Muscle of leg (tissue), 3 donors: ENCODE measurements at regions not wholly inside any gene's neighbourhood (a gene's known extent, or its start where the extent isn't known, plus 50 kb on each side); places are given as distances from the start of the nearest gene placed in this dataset.
"Not testable (repeated sequence)": the region's sequence is repeated elsewhere in the genome, so short reads cannot be mapped to it uniquely, and the experiment has no call there.

Experiments
- DNase-seq: peaks from one replicate; pipeline ENCODE4 v3.0.0; 2013
- H3K27ac ChIP-seq: one replicate; pipeline ENCODE4 v1.5.1; 2013; ENCODE audit warnings: mild to moderate bottlenecking, low read length, control low read depth
- H3K27me3 ChIP-seq: one replicate; pipeline ENCODE4 v1.6.1; 2013; ENCODE audit warnings: low read length; ENCODE audit not compliant: control insufficient read depth, insufficient read depth
- H3K36me3 ChIP-seq: one replicate; pipeline ENCODE4 v1.6.1; 2013; ENCODE audit warnings: low read length; ENCODE audit not compliant: control insufficient read depth, insufficient read depth
- H3K4me1 ChIP-seq: one replicate; pipeline ENCODE4 v1.6.1; 2013; ENCODE audit warnings: low read length; ENCODE audit not compliant: control insufficient read depth, insufficient read depth
- H3K4me3 ChIP-seq: one replicate; pipeline ENCODE4 v1.5.1; 2013; ENCODE audit warnings: low read length, control low read depth
- H3K9me3 ChIP-seq: replicated peaks from 2 replicates; pipeline ENCODE4 v1.6.1; 2013; ENCODE audit warnings: low read depth, low read length; ENCODE audit not compliant: control insufficient read depth
- WGBS: methylation state at CpG from one replicate; pipeline ENCODE4 v1.1.5; 2013; ENCODE audit warnings: missing lambda C conversion rate; ENCODE audit not compliant: insufficient coverage; 5-methylcytosine and 5-hydroxymethylcytosine counted together

DNA sequence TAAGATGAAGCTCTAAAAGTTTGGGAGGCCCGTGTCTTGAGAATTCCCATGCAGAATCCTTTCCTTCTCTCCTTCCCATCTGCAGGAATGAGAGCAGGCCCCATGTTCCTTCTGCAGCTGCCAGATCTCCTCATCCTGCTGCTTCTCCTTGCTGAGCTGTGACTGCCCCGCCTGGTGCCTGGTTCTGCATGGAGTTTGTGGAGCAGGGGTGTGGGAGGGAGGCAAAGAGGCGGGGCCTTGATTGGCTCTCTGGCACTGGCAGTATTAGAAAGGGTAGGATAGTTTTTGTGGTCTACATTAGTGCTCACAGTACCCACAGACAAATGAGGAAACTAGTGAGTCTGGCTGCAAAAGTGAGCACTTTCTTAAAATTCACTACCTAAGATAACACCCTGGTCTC, 91.1 kb upstream of the CLPB start:
- Histone ChIP-seq H3K9me3 (no peaks in the 10 kb centered on the region), H3K27ac (no peak overlapping the region), H3K4me1 (peaks cover 5% of the 10 kb centered on the region), H3K36me3 (no peaks in the 10 kb centered on the region), H3K4me3 (no peak overlapping the region), H3K27me3 (peaks cover 2% of the 10 kb centered on the region)
- DNase-seq: peak; percentile 32
- WGBS: no CpG with 5 or more reads among the region's 3 CpGs

GRCh38 chr11:72524711-72525110, 90.4 kb upstream of the CLPB start:
- H3K36me3 ChIP-seq: no peaks in the 10 kb centered on the region
- H3K27ac ChIP-seq: no peak overlapping the region
- no peaks in the 10 kb centered on the region for H3K9me3 ChIP-seq
- WGBS: 86% methylated on average over 1 of the region's 2 CpGs
- H3K27me3 ChIP-seq: peaks cover 2% of the 10 kb centered on the region
- no peak overlapping the region for H3K4me3 ChIP-seq
- DNase-seq: no peak
- peaks cover 5% of the 10 kb centered on the region for H3K4me1 ChIP-seq

GRCh38 chr11:72523991-72524390, 89.7 kb upstream of the CLPB start:
- H3K4me3 ChIP-seq: no peak overlapping the region
- H3K36me3 ChIP-seq: no peaks in the 10 kb centered on the region
- peaks cover 7% of the 10 kb centered on the region for H3K4me1 ChIP-seq
- H3K27me3 ChIP-seq: peaks cover 2% of the 10 kb centered on the region
- WGBS: no CpG with 5 or more reads among the region's 2 CpGs
- no peak for DNase-seq
- H3K27ac ChIP-seq: no peak overlapping the region
- no peaks in the 10 kb centered on the region for H3K9me3 ChIP-seq

DNA sequence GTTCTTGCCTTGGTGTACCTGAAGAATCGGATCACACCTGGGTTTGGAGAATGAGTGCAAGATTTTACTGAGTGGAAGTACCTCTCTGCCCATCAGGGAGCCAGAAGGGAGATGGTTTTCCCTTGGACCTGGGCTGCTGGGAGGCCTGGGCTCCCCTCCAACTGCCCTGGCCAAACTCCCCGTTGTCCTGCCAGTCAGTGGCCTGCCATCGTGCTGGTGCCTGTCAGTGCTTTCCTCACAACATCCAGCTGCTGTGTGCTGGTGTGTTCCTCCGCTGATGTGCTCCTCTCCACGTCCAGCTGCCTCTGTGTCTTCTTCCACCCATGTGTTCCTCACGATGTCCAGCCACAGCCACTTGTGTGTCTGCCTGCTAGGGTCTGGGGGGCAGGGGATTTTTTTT, 87.9 kb upstream of the CLPB start:
- Histone ChIP-seq H3K4me3 (no peak overlapping the region), H3K27me3 (peaks cover 2% of the 10 kb centered on the region), H3K27ac (no peak overlapping the region), H3K4me1 (peaks cover 7% of the 10 kb centered on the region), H3K9me3 (no peaks in the 10 kb centered on the region), H3K36me3 (no peaks in the 10 kb centered on the region)
- no peak for DNase-seq
- 67% methylated on average over 4 of the region's 6 CpGs for WGBS

GRCh38 chr11:72521664-72522063, 87.3 kb upstream of the CLPB start:
- H3K36me3 ChIP-seq: no peaks in the 10 kb centered on the region
- H3K27ac ChIP-seq: no peak overlapping the region
- peaks cover 2% of the 10 kb centered on the region for H3K27me3 ChIP-seq
- DNase-seq: no peak
- H3K9me3 ChIP-seq: no peaks in the 10 kb centered on the region
- no peak overlapping the region for H3K4me3 ChIP-seq
- no CpG with 5 or more reads among the region's 1 CpG for WGBS
- H3K4me1 ChIP-seq: peaks cover 7% of the 10 kb centered on the region

- H3K4me3 ChIP-seq: no peak overlapping the region
- no CpG with 5 or more reads among the region's 5 CpGs for WGBS
These were observed 86.5 kb upstream of the CLPB start for GRCh38 chr11:72520815-72521214.

GRCh38 chr11:72519882-72520281, 85.6 kb upstream of the CLPB start:
- H3K27ac ChIP-seq, H3K27me3 ChIP-seq, H3K4me1 ChIP-seq, H3K36me3 ChIP-seq, H3K4me3 ChIP-seq, DNase-seq, H3K9me3 ChIP-seq: not testable (repeated sequence)
- 92% methylated on average over 2 of the region's 2 CpGs for WGBS

More at GRCh38 chr11:72520815-72521214, 86.5 kb upstream of the CLPB start:
- Histone ChIP-seq H3K9me3 (no peaks in the 10 kb centered on the region), H3K27ac (no peak overlapping the region), H3K36me3 (no peaks in the 10 kb centered on the region), H3K4me1 (peaks cover 7% of the 10 kb centered on the region), H3K27me3 (peaks cover 2% of the 10 kb centered on the region)
- no peak for DNase-seq

- Histone ChIP-seq H3K27me3 (peaks cover 2% of the 10 kb centered on the region), H3K4me3 (no peak overlapping the region), H3K9me3 (no peaks in the 10 kb centered on the region), H3K36me3 (no peaks in the 10 kb centered on the region), H3K4me1 (peaks cover 7% of the 10 kb centered on the region), H3K27ac (no peak overlapping the region)
- 21% methylated on average over 5 of the region's 8 CpGs for WGBS
- DNase-seq: no peak
These were observed 85.0 kb upstream of the CLPB start for GRCh38 chr11:72519220-72519881.

- Histone ChIP-seq H3K4me3 (no peak overlapping the region), H3K36me3 (no peaks in the 10 kb centered on the region), H3K27ac (no peak overlapping the region), H3K9me3 (peaks cover 10% of the 10 kb centered on the region), H3K4me1 (no peaks in the 10 kb centered on the region), H3K27me3 (no peaks in the 10 kb centered on the region)
- WGBS: 93% methylated on average over 2 of the region's 3 CpGs
- DNase-seq: no peak
These were observed 80.0 kb upstream of the CLPB start for GRCh38 chr11:72514331-72514730.

DNA sequence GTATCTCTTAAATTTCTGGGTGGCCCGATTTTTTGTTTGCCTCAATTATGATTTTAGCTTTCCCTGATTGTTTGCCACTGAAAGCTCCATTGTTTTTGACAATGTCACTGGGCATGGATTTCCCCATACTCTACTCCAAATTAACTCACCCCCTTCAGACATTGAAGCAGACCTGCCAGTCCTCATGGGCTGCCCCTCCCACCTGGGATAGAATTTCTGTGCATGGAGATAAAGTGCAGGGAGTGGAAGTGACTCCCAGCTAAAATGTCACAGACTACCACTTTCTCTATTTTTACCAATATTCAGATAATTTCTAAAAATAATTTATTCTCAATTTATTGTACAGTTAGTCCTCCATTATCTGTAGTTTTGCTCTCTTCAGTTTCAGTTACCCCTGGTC, 79.1 kb upstream of the CLPB start:
- Histone ChIP-seq H3K27ac (no peak overlapping the region), H3K36me3 (no peaks in the 10 kb centered on the region), H3K9me3 (peaks cover 10% of the 10 kb centered on the region), H3K27me3 (no peaks in the 10 kb centered on the region), H3K4me3 (no peak overlapping the region), H3K4me1 (no peaks in the 10 kb centered on the region)
- 100% methylated on average over 1 of the region's 1 CpG for whole genome bisulfite sequencing
- no peak for DNase-seq

DNA sequence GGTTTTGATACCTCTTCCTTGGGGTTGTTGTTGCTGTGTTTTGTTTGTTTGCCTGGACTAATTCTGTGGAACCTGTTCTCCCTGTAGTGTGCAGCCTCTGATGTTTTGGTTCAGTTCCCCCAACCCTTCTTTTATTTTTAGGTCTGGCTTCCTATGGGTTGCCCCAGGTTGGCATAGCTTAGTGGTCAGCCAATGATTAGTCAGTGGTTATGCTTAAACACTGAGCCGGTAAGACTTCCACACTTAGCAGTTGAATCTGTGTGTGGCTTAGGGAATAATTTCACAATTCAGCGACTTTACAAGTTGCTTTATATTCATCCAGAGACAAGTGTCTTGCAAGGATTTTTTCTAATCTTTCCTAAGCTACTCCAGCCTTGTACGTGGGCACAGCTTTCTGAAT, 78.6 kb upstream of the CLPB start:
- WGBS: 100% methylated on average over 1 of the region's 3 CpGs
- Histone ChIP-seq H3K27ac (no peak overlapping the region), H3K27me3 (no peaks in the 10 kb centered on the region), H3K4me3 (no peak overlapping the region), H3K36me3 (no peaks in the 10 kb centered on the region), H3K4me1 (no peaks in the 10 kb centered on the region), H3K9me3 (peaks cover 10% of the 10 kb centered on the region)
- DNase-seq: no peak
